ENCODE measurements at regions not wholly inside any gene's neighbourhood (a gene's known extent, or its start where the extent isn't known, plus 50 kb on each side); places are given as distances from the start of the nearest gene placed in this dataset.

- WGBS, result 94% methylated on average over 7 of the region's 7 CpGs
- H3K9me3 ChIP-seq (ENCODE audit: control insufficient read depth in 2 of 2, insufficient read depth in 1 of 2, low read length in 1 of 2), result no peaks in the 10 kb centered on the region
- no peaks in the 10 kb centered on the region for H3K4me1 ChIP-seq (ENCODE audit: control insufficient read depth in 2 of 2, insufficient read depth in 2 of 2, low read length in 2 of 2)
- DNase-seq (ENCODE audit: low read depth in 6 of 9, low spot score in 9 of 9), result no peak
- no peaks in the 10 kb centered on the region for H3K36me3 ChIP-seq (ENCODE audit: control insufficient read depth in 2 of 2, insufficient read depth in 2 of 2, low read length in 1 of 2)
- no peak overlapping the region for H3K4me3 ChIP-seq (ENCODE audit: low read length in 2 of 2)
- H3K27me3 ChIP-seq (ENCODE audit: control insufficient read depth in 2 of 2, insufficient read depth in 1 of 2, low read length in 1 of 2), result no peaks in the 10 kb centered on the region
- H3K27ac ChIP-seq (ENCODE audit: low read depth in 1 of 2, low read length in 1 of 2), result no peak overlapping the region
Observed at GRCh38 chr2:8015848-8016600, 665.8 kb upstream of the ID2 start.

- 96% methylated on average over 4 of the region's 4 CpGs for WGBS
- H3K27ac ChIP-seq (ENCODE audit: low read depth in 1 of 2, low read length in 1 of 2), result no peak overlapping the region
- no peak for DNase-seq (ENCODE audit: low read depth in 6 of 9, low spot score in 9 of 9)
Observed at GRCh38 chr2:8016688-8017087, 665.2 kb upstream of the ID2 start.

GRCh38 chr2:8018956-8019355 lies 662.9 kb upstream of the ID2 start:
- H3K4me1 ChIP-seq (ENCODE audit: control insufficient read depth in 2 of 2, insufficient read depth in 2 of 2, low read length in 2 of 2), result no peaks in the 10 kb centered on the region
- DNase-seq (ENCODE audit: low read depth in 6 of 9, low spot score in 9 of 9), result no peak
- no peak overlapping the region for H3K27ac ChIP-seq (ENCODE audit: low read depth in 1 of 2, low read length in 1 of 2)
- WGBS, result 98% methylated on average over 8 of the region's 8 CpGs
- no peaks in the 10 kb centered on the region for H3K27me3 ChIP-seq (ENCODE audit: control insufficient read depth in 2 of 2, insufficient read depth in 1 of 2, low read length in 1 of 2)
- no peaks in the 10 kb centered on the region for H3K9me3 ChIP-seq (ENCODE audit: control insufficient read depth in 2 of 2, insufficient read depth in 1 of 2, low read length in 1 of 2)
- H3K36me3 ChIP-seq (ENCODE audit: control insufficient read depth in 2 of 2, insufficient read depth in 2 of 2, low read length in 1 of 2), result no peaks in the 10 kb centered on the region
- no peak overlapping the region for H3K4me3 ChIP-seq (ENCODE audit: low read length in 2 of 2)

More at GRCh38 chr2:8016688-8017087, 665.2 kb upstream of the ID2 start:
- Histone ChIP-seq H3K4me3 (ENCODE audit: low read length in 2 of 2) (no peak overlapping the region), H3K4me1 (ENCODE audit: control insufficient read depth in 2 of 2, insufficient read depth in 2 of 2, low read length in 2 of 2) (no peaks in the 10 kb centered on the region), H3K27me3 (ENCODE audit: control insufficient read depth in 2 of 2, insufficient read depth in 1 of 2, low read length in 1 of 2) (no peaks in the 10 kb centered on the region), H3K9me3 (ENCODE audit: control insufficient read depth in 2 of 2, insufficient read depth in 1 of 2, low read length in 1 of 2) (no peaks in the 10 kb centered on the region), H3K36me3 (ENCODE audit: control insufficient read depth in 2 of 2, insufficient read depth in 2 of 2, low read length in 1 of 2) (no peaks in the 10 kb centered on the region)

DNA sequence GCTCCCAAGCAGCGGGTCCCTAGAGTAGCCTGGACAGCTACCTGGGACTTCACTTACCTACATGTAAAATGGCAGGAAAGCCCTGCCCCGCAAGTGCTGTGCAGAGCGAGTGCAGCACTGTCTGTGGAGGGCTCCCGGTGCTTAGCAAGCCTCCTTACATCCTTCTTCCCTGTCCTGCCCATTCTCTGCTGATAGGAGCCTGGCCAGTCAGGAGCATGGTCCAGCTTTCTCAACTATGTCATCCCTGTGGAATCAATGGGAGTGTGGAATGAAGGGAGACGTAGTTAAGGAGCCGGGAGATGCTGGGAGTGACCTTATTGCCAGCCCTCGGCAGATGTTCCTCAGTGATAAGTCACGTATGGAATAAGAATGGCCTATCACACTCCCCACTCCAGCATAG lies 661.9 kb upstream of the ID2 start:
- Histone ChIP-seq H3K4me3 (ENCODE audit: low read length in 2 of 2) (no peak overlapping the region), H3K4me1 (ENCODE audit: control insufficient read depth in 2 of 2, insufficient read depth in 2 of 2, low read length in 2 of 2) (no peaks in the 10 kb centered on the region), H3K36me3 (ENCODE audit: control insufficient read depth in 2 of 2, insufficient read depth in 2 of 2, low read length in 1 of 2) (no peaks in the 10 kb centered on the region), H3K27me3 (ENCODE audit: control insufficient read depth in 2 of 2, insufficient read depth in 1 of 2, low read length in 1 of 2) (no peaks in the 10 kb centered on the region), H3K9me3 (ENCODE audit: control insufficient read depth in 2 of 2, insufficient read depth in 1 of 2, low read length in 1 of 2) (no peaks in the 10 kb centered on the region), H3K27ac (ENCODE audit: low read depth in 1 of 2, low read length in 1 of 2) (no peak overlapping the region)
- 98% methylated on average over 8 of the region's 8 CpGs for WGBS
- DNase-seq (ENCODE audit: low read depth in 6 of 9, low spot score in 9 of 9), result no peak

DNA sequence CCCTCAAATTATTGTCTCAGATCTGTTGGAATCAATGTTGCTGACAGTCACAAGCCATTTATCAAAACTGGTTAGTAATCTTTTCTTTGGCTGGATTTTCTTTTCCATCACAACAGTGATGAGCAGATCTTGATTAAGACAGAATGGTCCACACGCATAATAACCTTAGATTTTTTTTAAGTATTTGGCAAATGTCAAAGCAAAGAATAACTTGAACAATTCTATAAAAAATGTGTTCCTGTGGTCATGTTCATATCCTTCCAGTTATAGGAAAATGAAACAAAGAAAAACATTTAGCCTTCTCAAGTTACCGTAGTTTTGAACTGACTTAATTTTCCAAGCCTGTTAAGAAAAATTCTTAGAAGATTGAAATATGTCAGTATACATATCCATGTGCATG lies 659.9 kb upstream of the ID2 start:
- no peaks in the 10 kb centered on the region for H3K27me3 ChIP-seq (ENCODE audit: control insufficient read depth in 2 of 2, insufficient read depth in 1 of 2, low read length in 1 of 2)
- DNase-seq (ENCODE audit: low read depth in 6 of 9, low spot score in 9 of 9), result no peak
- H3K4me1 ChIP-seq (ENCODE audit: control insufficient read depth in 2 of 2, insufficient read depth in 2 of 2, low read length in 2 of 2), result no peaks in the 10 kb centered on the region
- no peak overlapping the region for H3K27ac ChIP-seq (ENCODE audit: low read depth in 1 of 2, low read length in 1 of 2)
- no peak overlapping the region for H3K4me3 ChIP-seq (ENCODE audit: low read length in 2 of 2)
- no peaks in the 10 kb centered on the region for H3K36me3 ChIP-seq (ENCODE audit: control insufficient read depth in 2 of 2, insufficient read depth in 2 of 2, low read length in 1 of 2)
- H3K9me3 ChIP-seq (ENCODE audit: control insufficient read depth in 2 of 2, insufficient read depth in 1 of 2, low read length in 1 of 2), result no peaks in the 10 kb centered on the region
- WGBS, result 69% methylated on average over 2 of the region's 2 CpGs

DNA sequence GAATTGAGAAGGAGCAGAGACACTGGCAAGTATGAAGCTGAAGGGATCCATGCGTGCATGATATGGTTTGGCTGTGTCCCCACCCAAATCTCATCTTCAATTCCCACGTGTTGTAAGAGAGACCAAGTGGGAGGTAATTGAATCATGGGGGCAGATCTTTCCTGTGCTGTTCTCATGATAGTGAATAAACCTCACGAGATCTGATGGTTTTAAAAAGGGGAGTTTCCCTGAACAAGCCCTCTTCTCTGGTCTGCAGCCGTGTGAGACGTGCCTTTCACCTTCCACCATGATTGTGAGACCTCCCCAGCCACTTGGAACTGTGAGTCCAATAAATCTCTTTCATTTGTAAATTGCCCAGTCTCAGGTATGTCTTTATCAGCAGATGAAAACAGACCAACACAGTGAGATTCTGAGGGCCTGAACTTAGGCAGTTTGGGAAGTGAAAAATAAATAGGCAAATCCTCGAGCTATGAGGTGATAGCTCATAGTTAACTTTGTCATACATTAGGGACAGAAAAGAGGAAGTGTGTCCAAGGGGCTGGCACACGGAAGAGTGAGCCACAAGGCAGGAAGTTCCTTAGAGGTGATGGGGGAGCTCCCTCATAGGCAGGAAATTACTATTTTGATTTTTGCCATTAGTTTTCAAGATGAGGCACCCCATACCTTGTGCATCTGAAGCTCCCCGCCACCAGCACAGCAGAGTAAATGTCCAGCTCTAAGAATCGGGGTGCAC lies 658.8 kb upstream of the ID2 start:
- Histone ChIP-seq H3K27ac (ENCODE audit: low read depth in 1 of 2, low read length in 1 of 2) (no peak overlapping the region), H3K4me1 (ENCODE audit: control insufficient read depth in 2 of 2, insufficient read depth in 2 of 2, low read length in 2 of 2) (no peaks in the 10 kb centered on the region), H3K27me3 (ENCODE audit: control insufficient read depth in 2 of 2, insufficient read depth in 1 of 2, low read length in 1 of 2) (no peaks in the 10 kb centered on the region), H3K9me3 (ENCODE audit: control insufficient read depth in 2 of 2, insufficient read depth in 1 of 2, low read length in 1 of 2) (no peaks in the 10 kb centered on the region), H3K4me3 (ENCODE audit: low read length in 2 of 2) (no peak overlapping the region), H3K36me3 (ENCODE audit: control insufficient read depth in 2 of 2, insufficient read depth in 2 of 2, low read length in 1 of 2) (no peaks in the 10 kb centered on the region)
- 51% methylated on average over 9 of the region's 9 CpGs for WGBS
- no peak for DNase-seq (ENCODE audit: low read depth in 6 of 9, low spot score in 9 of 9)

DNA sequence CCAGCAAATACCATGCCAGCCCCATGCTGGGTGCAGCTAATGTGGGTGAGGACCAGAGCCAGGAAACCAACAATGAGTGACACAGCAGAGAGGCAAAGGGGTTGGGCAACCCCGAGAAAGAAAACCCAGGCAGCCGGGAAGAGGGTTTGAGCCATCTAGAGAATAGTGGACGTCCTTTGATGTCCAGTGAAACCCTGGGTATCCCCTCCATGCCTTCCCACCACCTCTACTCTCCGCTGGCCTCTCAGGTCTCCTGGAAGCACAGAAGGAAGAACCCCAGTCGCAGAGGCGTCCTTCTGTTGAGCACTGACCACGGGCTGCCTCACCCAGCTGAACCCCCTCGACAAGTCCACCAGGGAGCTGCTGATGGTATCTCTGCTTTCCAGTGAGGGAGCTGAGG lies 657.4 kb upstream of the ID2 start:
- Histone ChIP-seq H3K27ac (ENCODE audit: low read depth in 1 of 2, low read length in 1 of 2) (no peak overlapping the region), H3K4me3 (ENCODE audit: low read length in 2 of 2) (no peak overlapping the region), H3K36me3 (ENCODE audit: control insufficient read depth in 2 of 2, insufficient read depth in 2 of 2, low read length in 1 of 2) (no peaks in the 10 kb centered on the region), H3K4me1 (ENCODE audit: control insufficient read depth in 2 of 2, insufficient read depth in 2 of 2, low read length in 2 of 2) (no peaks in the 10 kb centered on the region), H3K27me3 (ENCODE audit: control insufficient read depth in 2 of 2, insufficient read depth in 1 of 2, low read length in 1 of 2) (no peaks in the 10 kb centered on the region), H3K9me3 (ENCODE audit: control insufficient read depth in 2 of 2, insufficient read depth in 1 of 2, low read length in 1 of 2) (no peaks in the 10 kb centered on the region)
- WGBS, result 94% methylated on average over 8 of the region's 8 CpGs
- no peak for DNase-seq (ENCODE audit: low read depth in 6 of 9, low spot score in 9 of 9)

- Histone ChIP-seq H3K4me1 (ENCODE audit: control insufficient read depth in 2 of 2, insufficient read depth in 2 of 2, low read length in 2 of 2) (no peaks in the 10 kb centered on the region), H3K27ac (ENCODE audit: low read depth in 1 of 2, low read length in 1 of 2) (no peak overlapping the region), H3K27me3 (ENCODE audit: control insufficient read depth in 2 of 2, insufficient read depth in 1 of 2, low read length in 1 of 2) (no peaks in the 10 kb centered on the region), H3K36me3 (ENCODE audit: control insufficient read depth in 2 of 2, insufficient read depth in 2 of 2, low read length in 1 of 2) (no peaks in the 10 kb centered on the region), H3K4me3 (ENCODE audit: low read length in 2 of 2) (no peak overlapping the region), H3K9me3 (ENCODE audit: control insufficient read depth in 2 of 2, insufficient read depth in 1 of 2, low read length in 1 of 2) (no peaks in the 10 kb centered on the region)
- WGBS, result 97% methylated on average over 4 of the region's 4 CpGs
- no peak for DNase-seq (ENCODE audit: low read depth in 6 of 9, low spot score in 9 of 9)
Observed at GRCh38 chr2:8026381-8026780, 655.5 kb upstream of the ID2 start.

GRCh38 chr2:8027387-8027786 lies 654.5 kb upstream of the ID2 start:
- no peaks in the 10 kb centered on the region for H3K4me1 ChIP-seq (ENCODE audit: control insufficient read depth in 2 of 2, insufficient read depth in 2 of 2, low read length in 2 of 2)
- WGBS, result 97% methylated on average over 11 of the region's 11 CpGs
- H3K36me3 ChIP-seq (ENCODE audit: control insufficient read depth in 2 of 2, insufficient read depth in 2 of 2, low read length in 1 of 2), result no peaks in the 10 kb centered on the region
- H3K9me3 ChIP-seq (ENCODE audit: control insufficient read depth in 2 of 2, insufficient read depth in 1 of 2, low read length in 1 of 2), result no peaks in the 10 kb centered on the region
- H3K4me3 ChIP-seq (ENCODE audit: low read length in 2 of 2), result no peak overlapping the region
- no peak for DNase-seq (ENCODE audit: low read depth in 6 of 9, low spot score in 9 of 9)
- H3K27me3 ChIP-seq (ENCODE audit: control insufficient read depth in 2 of 2, insufficient read depth in 1 of 2, low read length in 1 of 2), result no peaks in the 10 kb centered on the region
- no peak overlapping the region for H3K27ac ChIP-seq (ENCODE audit: low read depth in 1 of 2, low read length in 1 of 2)
